ENCODE measurements at regions not wholly inside any gene's neighbourhood (a gene's known extent, or its start where the extent isn't known, plus 50 kb on each side); places are given as distances from the start of the nearest gene placed in this dataset.

DNA sequence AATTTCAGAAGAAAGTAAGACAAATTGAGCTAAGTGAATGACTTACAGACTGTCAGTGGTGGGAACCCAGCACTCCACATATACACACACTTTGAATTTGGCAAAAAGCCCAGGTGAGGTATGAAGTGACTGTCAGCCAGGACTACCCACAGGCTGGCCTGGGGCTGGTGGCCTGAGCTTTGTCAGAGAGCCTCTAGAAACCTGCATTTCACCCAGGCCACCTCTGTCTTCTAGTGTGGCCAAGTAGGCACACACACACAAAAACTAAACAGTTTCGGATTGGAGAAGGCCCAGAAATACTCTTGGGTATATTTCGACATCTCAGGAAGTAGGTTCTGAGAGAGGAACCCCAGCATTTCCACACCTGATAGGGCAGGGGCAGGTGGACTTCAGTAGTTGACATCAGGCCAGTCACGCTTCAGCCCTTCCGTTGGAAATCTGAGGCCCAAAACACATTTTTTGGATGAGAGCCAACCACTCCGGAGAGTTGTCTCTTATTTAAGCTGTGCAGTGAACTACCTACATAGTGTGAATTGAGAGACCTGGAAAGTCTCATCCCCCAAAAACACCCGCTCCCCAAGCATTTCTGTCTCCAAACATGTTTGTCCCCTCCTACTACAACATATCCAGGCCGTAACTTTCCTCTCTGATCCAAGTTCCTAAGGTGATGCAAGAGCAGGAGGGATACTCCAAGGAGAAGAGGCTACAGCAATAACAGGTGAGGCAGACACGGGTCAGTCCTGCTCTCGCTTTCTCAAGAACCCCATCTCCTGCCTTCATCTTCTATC, 167.2 kb upstream of the PROX1 start:
- TF ChIP-seq, protein P1, sequence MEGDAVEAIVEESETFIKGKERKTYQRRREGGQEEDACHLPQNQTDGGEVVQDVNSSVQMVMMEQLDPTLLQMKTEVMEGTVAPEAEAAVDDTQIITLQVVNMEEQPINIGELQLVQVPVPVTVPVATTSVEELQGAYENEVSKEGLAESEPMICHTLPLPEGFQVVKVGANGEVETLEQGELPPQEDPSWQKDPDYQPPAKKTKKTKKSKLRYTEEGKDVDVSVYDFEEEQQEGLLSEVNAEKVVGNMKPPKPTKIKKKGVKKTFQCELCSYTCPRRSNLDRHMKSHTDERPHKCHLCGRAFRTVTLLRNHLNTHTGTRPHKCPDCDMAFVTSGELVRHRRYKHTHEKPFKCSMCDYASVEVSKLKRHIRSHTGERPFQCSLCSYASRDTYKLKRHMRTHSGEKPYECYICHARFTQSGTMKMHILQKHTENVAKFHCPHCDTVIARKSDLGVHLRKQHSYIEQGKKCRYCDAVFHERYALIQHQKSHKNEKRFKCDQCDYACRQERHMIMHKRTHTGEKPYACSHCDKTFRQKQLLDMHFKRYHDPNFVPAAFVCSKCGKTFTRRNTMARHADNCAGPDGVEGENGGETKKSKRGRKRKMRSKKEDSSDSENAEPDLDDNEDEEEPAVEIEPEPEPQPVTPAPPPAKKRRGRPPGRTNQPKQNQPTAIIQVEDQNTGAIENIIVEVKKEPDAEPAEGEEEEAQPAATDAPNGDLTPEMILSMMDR (IDR thresholded peaks at IDR 0.05; ENCODE audit: low read length) = no peak
- TF ChIP-seq EZH2phosphoT487 (IDR thresholded peaks at IDR 0.05; ENCODE audit: low read length) = no peak
- no peak for TF ChIP-seq EZH2 (optimal IDR thresholded peaks at IDR 0.05; ENCODE audit: low read depth, low read length)

Data from MM.1S (cell line).